Cardiac fibroblast (primary cell): ENCODE measurements at regions not wholly inside any gene's neighbourhood (a gene's known extent, or its start where the extent isn't known, plus 50 kb on each side); places are given as distances from the start of the nearest gene placed in this dataset.

Experiments used
- DNase-seq, 2 donors: peaks; one replicate each; pipeline versions ENCODE4 v3.0.0 to v3.0.0-alpha.2; 2010; ENCODE audit warnings: low read depth in 2 of 2
- H3K4me3 ChIP-seq, 2 donors: replicated peaks in 1 of 2; 1 replicate in 1 of 2; 2 replicates in 1 of 2; pipeline ENCODE4 v1.5.1; 2011; ENCODE audit warnings: low read depth in 2 of 2, low read length in 2 of 2, mild to moderate bottlenecking in 2 of 2, moderate library complexity in 1 of 2
- CTCF ChIP-seq: IDR thresholded peaks from one replicate; pipeline ENCODE4 v1.5.1; 2011; ENCODE audit warnings: low read depth, mild to moderate bottlenecking, low read length, inconsistent platforms

- no peak for TF ChIP-seq CTCF
- no peak for DNase-seq
- H3K4me3 ChIP-seq, result no peak overlapping the region
Observed at GRCh38 chr11:116282481-116282880, 490.3 kb downstream of the BUD13 start.

GRCh38 chr11:116281173-116282160, 491.3 kb downstream of the BUD13 start:
- DNase-seq, result no peak
- no peak for TF ChIP-seq CTCF

GRCh38 chr11:116279511-116279910, 493.3 kb downstream of the BUD13 start:
- no peak overlapping the region for H3K4me3 ChIP-seq
- DNase-seq, result no peak
- TF ChIP-seq CTCF, result no peak

More at GRCh38 chr11:116281173-116282160, 491.3 kb downstream of the BUD13 start:
- H3K4me3 ChIP-seq, result no peak overlapping the region

- TF ChIP-seq CTCF, result no peak
- no peak overlapping the region for H3K4me3 ChIP-seq
- DNase-seq, result no peak
Observed at GRCh38 chr11:116278076-116278475, 494.7 kb downstream of the BUD13 start.

DNA sequence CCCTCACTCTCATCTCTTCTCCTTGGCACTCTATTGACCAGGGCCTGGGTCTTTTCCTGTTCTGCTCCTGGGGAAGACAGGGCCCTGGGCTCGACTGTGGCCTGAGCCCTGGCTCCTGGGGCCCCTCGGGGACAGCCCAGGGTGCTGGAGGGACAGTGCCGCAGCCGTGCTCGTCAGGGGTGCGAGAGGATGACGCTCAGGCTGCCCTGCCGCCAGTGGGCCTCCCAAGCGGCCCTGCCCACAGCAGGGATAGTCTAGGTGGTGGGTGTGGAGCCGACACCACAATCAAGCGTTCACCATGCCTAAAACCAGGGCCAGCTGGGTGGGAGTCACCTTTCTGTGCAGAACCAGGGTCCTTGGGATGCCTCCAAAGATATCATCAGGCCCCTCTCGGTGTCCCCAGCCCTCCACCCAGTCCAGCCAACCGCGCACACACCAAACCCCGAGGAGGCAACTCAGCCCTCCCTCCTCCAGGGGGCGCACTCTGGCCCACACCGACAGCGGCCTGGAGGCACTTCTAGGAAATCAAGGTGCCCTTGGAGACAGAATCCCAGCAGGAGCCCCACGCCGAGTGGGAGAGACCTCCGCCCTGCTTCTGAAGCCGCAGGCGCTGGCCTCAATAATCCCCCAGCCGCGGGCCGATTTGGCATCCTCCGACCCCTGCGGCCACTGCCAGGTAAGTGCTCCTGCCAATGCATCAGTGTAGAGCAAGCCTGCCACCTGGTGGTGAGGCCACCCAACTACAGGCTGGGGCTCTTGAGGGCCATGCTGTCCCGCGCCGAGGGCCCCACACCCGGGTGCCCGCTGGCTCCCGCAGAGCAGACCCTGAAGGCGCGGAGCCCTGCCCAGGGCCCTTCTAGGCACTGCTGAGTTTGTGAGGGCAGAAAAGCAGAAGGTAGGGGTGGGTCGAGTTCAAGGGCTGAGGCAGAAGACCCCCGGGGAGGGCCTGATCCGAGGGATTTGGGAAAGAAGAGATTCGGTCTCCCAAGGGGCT, 496.4 kb downstream of the BUD13 start:
- TF ChIP-seq CTCF, result peak; percentile 49
- peak; percentile 35 to 44 for DNase-seq
- no peak overlapping the region for H3K4me3 ChIP-seq

DNA sequence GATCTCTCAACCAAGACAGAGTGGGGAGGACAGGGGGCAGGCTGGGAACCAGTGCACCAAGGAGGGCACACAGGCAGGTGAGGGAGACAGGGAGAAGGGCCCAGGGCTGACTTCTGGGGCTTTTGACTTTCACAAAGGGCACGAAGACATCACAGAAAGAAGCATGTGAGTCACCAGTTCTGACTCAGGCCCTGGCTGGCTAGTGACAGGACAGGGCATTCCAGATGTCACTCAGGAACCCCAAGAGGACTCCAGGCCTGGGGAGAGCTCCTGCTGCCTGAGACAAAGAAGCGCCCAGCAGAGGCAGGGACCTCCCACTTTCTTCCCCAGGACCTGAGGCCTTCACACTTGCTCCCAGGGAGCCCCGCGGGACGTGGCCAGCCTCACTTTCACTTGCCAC, 497.2 kb downstream of the BUD13 start:
- TF ChIP-seq CTCF, result no peak
- peak in 1 of 2 donors; percentile 4 for DNase-seq
- no peak overlapping the region for H3K4me3 ChIP-seq
